ENCODE measurements at regions not wholly inside any gene's neighbourhood (a gene's known extent, or its start where the extent isn't known, plus 50 kb on each side); places are given as distances from the start of the nearest gene placed in this dataset.

DNA sequence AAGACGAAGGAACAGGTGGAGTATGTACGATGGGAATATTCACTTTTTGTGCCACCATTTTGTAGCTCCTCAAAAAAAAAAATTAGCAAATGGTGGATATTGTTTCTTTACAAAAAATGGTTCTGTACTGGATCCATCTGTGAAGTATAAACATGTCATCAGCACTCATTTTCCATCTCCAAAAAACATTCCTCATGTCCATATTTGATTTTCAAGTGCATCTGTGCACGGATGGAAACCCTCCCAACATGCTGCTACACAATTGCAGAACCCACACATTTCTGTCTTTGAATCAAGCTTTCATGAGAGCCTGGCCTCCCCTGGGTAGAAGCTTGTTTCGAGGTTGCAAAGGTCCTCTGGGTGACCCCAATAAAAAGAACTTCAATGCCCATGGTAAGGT lies 59.6 kb upstream of the ZEB2 start:
- Histone ChIP-seq H3K27ac (no peak overlapping the region), H3K4me3 (no peak overlapping the region), H3K4me1 (no peaks in the 10 kb centered on the region), H3K36me3 (ENCODE audit: low read depth, missing control alignments) (no peaks in the 10 kb centered on the region), H3K9me3 (no peaks in the 10 kb centered on the region), H3K27me3 (no peaks in the 10 kb centered on the region)
- no peak for DNase-seq
- intact Hi-C loops (cut with DNase I; ENCODE audit: low total_unique reads): no loop called here
- no peak for TF ChIP-seq POLR2A (IDR thresholded peaks at IDR 0.05)
- no peak for TF ChIP-seq CTCF (IDR thresholded peaks at IDR 0.05)
- WGBS, 2 donors: 92 to 96% methylated on average over 4 of the region's 4 CpGs

DNA sequence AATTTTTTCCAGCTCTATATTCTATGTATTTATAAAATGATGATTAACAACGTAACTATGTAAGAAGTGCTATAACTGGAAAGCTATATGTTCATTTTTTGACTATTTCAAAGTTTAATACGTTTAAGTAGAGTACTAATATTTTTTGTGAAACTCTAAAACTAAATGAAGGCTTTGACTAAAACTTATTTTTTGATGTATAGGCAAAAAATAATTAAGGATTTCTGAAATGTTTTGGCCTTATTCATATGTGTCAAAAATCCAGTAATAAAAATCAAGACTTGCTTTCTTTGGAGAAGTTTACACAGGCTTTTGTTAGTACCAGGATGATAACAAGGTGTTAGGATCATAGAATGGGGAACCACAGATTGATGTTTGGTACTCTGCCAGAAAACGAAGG lies 58.2 kb upstream of the ZEB2 start:
- H3K27ac ChIP-seq: no peak overlapping the region
- no peak for TF ChIP-seq CTCF (IDR thresholded peaks at IDR 0.05)
- no peak for TF ChIP-seq POLR2A (IDR thresholded peaks at IDR 0.05)
- no peaks in the 10 kb centered on the region for H3K36me3 ChIP-seq (ENCODE audit: low read depth, missing control alignments)
- H3K27me3 ChIP-seq: no peaks in the 10 kb centered on the region
- no peak overlapping the region for H3K4me3 ChIP-seq
- no peak for DNase-seq
- WGBS, 2 donors: 82 to 85% methylated on average over 3 of the region's 3 CpGs
- no peaks in the 10 kb centered on the region for H3K4me1 ChIP-seq
- intact Hi-C loops (cut with DNase I; ENCODE audit: low total_unique reads): no loop called here
- no peaks in the 10 kb centered on the region for H3K9me3 ChIP-seq

DNA sequence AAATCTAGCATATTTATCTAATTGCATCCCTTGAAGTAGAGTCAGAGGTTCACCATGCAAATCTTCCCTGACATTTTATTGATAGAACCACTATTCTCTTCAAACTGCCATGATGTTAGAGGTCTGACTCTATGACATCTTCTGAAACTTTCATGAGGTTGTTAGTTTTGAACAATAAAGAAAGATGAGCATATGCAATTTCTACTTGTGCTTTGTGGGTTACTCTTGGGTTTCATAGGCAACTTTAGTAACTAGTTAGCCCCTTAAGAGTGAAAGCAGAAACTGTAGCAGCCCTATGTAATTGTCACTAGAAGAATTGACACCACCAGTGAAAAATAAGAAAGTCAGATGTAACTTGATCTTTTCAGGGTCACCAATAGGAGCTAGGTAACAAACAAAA lies 53.1 kb upstream of the ZEB2 start:
- Histone ChIP-seq H3K27me3 (no peaks in the 10 kb centered on the region), H3K9me3 (no peaks in the 10 kb centered on the region), H3K27ac (no peak overlapping the region), H3K36me3 (ENCODE audit: low read depth, missing control alignments) (no peaks in the 10 kb centered on the region), H3K4me1 (no peaks in the 10 kb centered on the region), H3K4me3 (no peak overlapping the region)
- intact Hi-C loops (cut with DNase I; ENCODE audit: low total_unique reads): no loop called here
- TF ChIP-seq CTCF (IDR thresholded peaks at IDR 0.05): no peak
- no peak for TF ChIP-seq POLR2A (IDR thresholded peaks at IDR 0.05)
- no peak for DNase-seq

DNA sequence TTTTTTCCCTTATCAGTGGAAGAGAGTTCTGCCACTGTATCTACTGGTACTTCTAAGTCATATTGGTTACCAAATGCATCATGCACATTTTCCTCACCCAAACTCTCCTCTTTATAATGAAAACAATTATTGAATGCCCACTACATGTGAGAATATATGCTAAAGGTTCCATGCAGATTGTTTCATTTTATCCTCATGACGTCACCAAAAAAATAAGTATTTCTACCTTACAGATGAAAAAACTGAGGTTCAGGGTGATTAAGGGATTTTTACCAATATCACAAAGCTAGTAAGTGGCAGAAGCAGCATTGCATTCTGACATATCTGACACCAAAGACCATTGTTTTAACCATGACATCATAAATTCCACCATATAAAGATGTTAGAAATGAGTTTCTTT lies 51.9 kb upstream of the ZEB2 start:
- no peak for DNase-seq
- Histone ChIP-seq H3K4me1 (no peaks in the 10 kb centered on the region), H3K4me3 (no peak overlapping the region), H3K27me3 (no peaks in the 10 kb centered on the region), H3K9me3 (no peaks in the 10 kb centered on the region), H3K27ac (no peak overlapping the region), H3K36me3 (ENCODE audit: low read depth, missing control alignments) (no peaks in the 10 kb centered on the region)
- no peak for TF ChIP-seq POLR2A (IDR thresholded peaks at IDR 0.05)
- no peak for TF ChIP-seq CTCF (IDR thresholded peaks at IDR 0.05)
- WGBS, 2 donors: 85 to 100% methylated on average over 1 of the region's 1 CpG
- intact Hi-C loops (cut with DNase I; ENCODE audit: low total_unique reads): no loop called here

GRCh38 chr2:144570566-144570965 lies 50.6 kb upstream of the ZEB2 start:
- Histone ChIP-seq H3K9me3 (no peaks in the 10 kb centered on the region), H3K4me3 (no peak overlapping the region), H3K27ac (no peak overlapping the region), H3K27me3 (no peaks in the 10 kb centered on the region), H3K4me1 (no peaks in the 10 kb centered on the region), H3K36me3 (ENCODE audit: low read depth, missing control alignments) (no peaks in the 10 kb centered on the region)
- no peak for TF ChIP-seq CTCF (IDR thresholded peaks at IDR 0.05)
- TF ChIP-seq POLR2A (IDR thresholded peaks at IDR 0.05): no peak
- DNase-seq: no peak
- WGBS, 2 donors: 87 to 97% methylated on average over 3 of the region's 3 CpGs
- intact Hi-C loops (cut with DNase I; ENCODE audit: low total_unique reads): no loop called here

Small RNAs in the stretch of these regions (small RNA-seq; reads per million reads assigned to genes)
- gene RF00019: 0 reads per million in 2 donors
- gene RF01992: 0 reads per million in 2 donors
- 0 reads per million in 2 donors for gene RNA5SP106
- gene RNU6-692P: 0 reads per million in 2 donors
- gene RNU6-715P: 0 reads per million in 2 donors
- gene RNU7-2P: 0 reads per million in 2 donors

All from testis (tissue), 2 donors.